HEK293 (cell line): ENCODE measurements at regions not wholly inside any gene's neighbourhood (a gene's known extent, or its start where the extent isn't known, plus 50 kb on each side); places are given as distances from the start of the nearest gene placed in this dataset.
"Not testable (repeated sequence)": the region's sequence is repeated elsewhere in the genome, so short reads cannot be mapped to it uniquely, and the experiment has no call there.

Experiments used
- CTCF ChIA-PET: fragments of 350-600 bp; formaldehyde crosslinking; extraction: SDS; loops from one replicate; lab custom pipeline; 2021; ENCODE audit warnings: antibody characterized with exemption; lab: Yijun Ruan, JAX
- POLR2A ChIA-PET: fragments of 300-600 bp; formaldehyde crosslinking; extraction: SDS; loops from one replicate; lab custom pipeline; 2020; ENCODE audit warnings: antibody characterized with exemption, inconsistent platforms; lab: Yijun Ruan, JAX
- H3K27ac ChIP-seq: fragments of 200-500 bp; sonication (Bioruptor generic); 2 replicates; pipeline ENCODE4 v1.5.1; 2014; ENCODE audit warnings: low read depth, low read length, control low read depth, inconsistent platforms; ENCODE audit errors: extremely low read depth
- H3K36me3 ChIP-seq, 2 experiments: fragments of 200-500 bp in 1 of 2; sonication (Bioruptor generic) in 1 of 2; 1 replicate in 1 of 2; 2 replicates in 1 of 2; pipeline ENCODE4 v1.5.1; 2014 to 2017; ENCODE audit warnings: inconsistent platforms in 2 of 2, low read length in 2 of 2; ENCODE audit not compliant: control insufficient read depth in 2 of 2, insufficient read depth in 1 of 2
- H3K4me1 ChIP-seq: fragments of 200-500 bp; sonication (Bioruptor generic); 2 replicates; pipeline ENCODE4 v1.5.1; 2014; ENCODE audit warnings: mild to moderate bottlenecking, low read length, inconsistent platforms; ENCODE audit not compliant: control insufficient read depth, insufficient read depth
- H3K4me3 ChIP-seq: 2 replicates; pipeline ENCODE4 v1.5.1; 2011; ENCODE audit warnings: low read depth, mild to moderate bottlenecking, control low read depth, low read length, moderate library complexity
- H3K9me3 ChIP-seq: fragments of 200-500 bp; sonication (Bioruptor generic); 2 replicates; pipeline ENCODE4 v1.5.1; 2014; ENCODE audit warnings: low read depth, low read length, inconsistent platforms; ENCODE audit not compliant: control insufficient read depth, insufficient read depth
- HOXA7 ChIP-seq: sonication (generic); formaldehyde crosslinking; IDR thresholded peaks from 2 replicates; pipeline ENCODE4 v1.8.1; 2022; ENCODE audit warnings: missing genetic modification reagents, borderline replicate concordance
- IKZF3 ChIP-seq: fragments of 450-650 bp; IDR thresholded peaks from 2 replicates; pipeline ENCODE4 v1.5.0; 2018; ENCODE audit warnings: missing biosample characterization, mild to moderate bottlenecking, missing genetic modification characterization, moderate library complexity
- ZBTB17 ChIP-seq: fragments of 450-650 bp; formaldehyde crosslinking; IDR thresholded peaks from 2 replicates; pipeline ENCODE4 v1.5.1; 2016; ENCODE audit warnings: missing biosample characterization, missing genetic modification characterization
- ZNF112 ChIP-seq: fragments of 450-650 bp; formaldehyde crosslinking; IDR thresholded peaks from 2 replicates; pipeline ENCODE4 v1.5.0; 2017; ENCODE audit warnings: missing biosample characterization, missing genetic modification characterization
- ZNF138 ChIP-seq: fragments of 450-650 bp; formaldehyde crosslinking; IDR thresholded peaks from 2 replicates; pipeline ENCODE4 v1.5.1; 2016; ENCODE audit warnings: missing biosample characterization, missing genetic modification characterization, borderline replicate concordance
- ZNF184 ChIP-seq: fragments of 450-650 bp; IDR thresholded peaks from 2 replicates; pipeline ENCODE4 v1.5.1; 2018; ENCODE audit warnings: missing biosample characterization, mild to moderate bottlenecking, missing genetic modification characterization
- ZNF214 ChIP-seq: fragments of 450-650 bp; formaldehyde crosslinking; IDR thresholded peaks from 2 replicates; pipeline ENCODE4 v1.5.1; 2017; ENCODE audit warnings: missing biosample characterization, mild to moderate bottlenecking, missing genetic modification characterization, borderline replicate concordance
- ZNF37A ChIP-seq: fragments of 450-650 bp; IDR thresholded peaks from 2 replicates; pipeline ENCODE4 v1.5.1; 2018; ENCODE audit warnings: missing biosample characterization, missing genetic modification characterization
- ZNF571 ChIP-seq: fragments of 450-650 bp; formaldehyde crosslinking; IDR thresholded peaks from 2 replicates; pipeline ENCODE4 v1.5.0; 2017; ENCODE audit warnings: missing biosample characterization, missing genetic modification characterization
- ZNF777 ChIP-seq: fragments of 450-650 bp; formaldehyde crosslinking; IDR thresholded peaks from 2 replicates; pipeline ENCODE4 v1.5.1; 2017; ENCODE audit warnings: missing biosample characterization, missing genetic modification characterization, borderline replicate concordance
- ZSCAN30 ChIP-seq: fragments of 450-650 bp; IDR thresholded peaks from 2 replicates; pipeline ENCODE4 v1.5.1; 2018; ENCODE audit warnings: missing biosample characterization, mild to moderate bottlenecking, missing genetic modification characterization, moderate library complexity
- TF ChIP-seq, protein P1 (sequence below): fragments of 450-650 bp; formaldehyde crosslinking; IDR thresholded peaks from 2 replicates; pipeline ENCODE4 v1.5.1; 2017; ENCODE audit warnings: missing biosample characterization, mild to moderate bottlenecking, missing genetic modification characterization, moderate library complexity
- TF ChIP-seq, protein P2 (sequence below): fragments of 450-650 bp; formaldehyde crosslinking; IDR thresholded peaks from 2 replicates; pipeline ENCODE4 v1.5.1; 2017; ENCODE audit warnings: missing biosample characterization, missing genetic modification characterization
- TF ChIP-seq, protein P3 (sequence below): fragments of 450-650 bp; formaldehyde crosslinking; IDR thresholded peaks from 2 replicates; pipeline ENCODE4 v1.5.1; 2017; ENCODE audit warnings: missing biosample characterization, missing genetic modification characterization

DNA sequence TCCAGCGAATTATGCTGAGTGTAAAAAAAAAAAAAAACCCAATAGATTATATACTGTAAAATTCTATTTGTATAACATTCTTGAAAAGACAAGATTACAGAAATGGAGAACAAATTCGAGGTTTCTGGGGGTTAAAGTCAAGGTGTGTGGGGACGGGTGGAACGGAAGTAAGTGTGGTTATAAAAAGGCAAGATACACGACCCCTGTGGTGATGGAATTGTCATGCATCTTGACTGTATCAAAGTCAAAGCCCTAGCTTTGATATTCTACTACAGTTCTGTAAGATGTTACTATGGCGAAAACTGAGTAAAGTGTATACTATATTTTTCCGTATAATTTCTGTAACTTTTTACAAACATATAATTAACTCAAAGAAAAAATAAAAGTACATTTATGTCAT lies 718.2 kb upstream of the PCDH15 start:
- ChIA-PET POLR2A (no interaction called here), CTCF (interaction anchor here (0.6 kb wide), 1 partner anchor 1438 kb away, joined by 3 read pairs; no protein-coding TSS in a partner anchor)
- TF ChIP-seq ZNF184: no peak
- TF ChIP-seq ZSCAN30: no peak
- TF ChIP-seq, protein P1, sequence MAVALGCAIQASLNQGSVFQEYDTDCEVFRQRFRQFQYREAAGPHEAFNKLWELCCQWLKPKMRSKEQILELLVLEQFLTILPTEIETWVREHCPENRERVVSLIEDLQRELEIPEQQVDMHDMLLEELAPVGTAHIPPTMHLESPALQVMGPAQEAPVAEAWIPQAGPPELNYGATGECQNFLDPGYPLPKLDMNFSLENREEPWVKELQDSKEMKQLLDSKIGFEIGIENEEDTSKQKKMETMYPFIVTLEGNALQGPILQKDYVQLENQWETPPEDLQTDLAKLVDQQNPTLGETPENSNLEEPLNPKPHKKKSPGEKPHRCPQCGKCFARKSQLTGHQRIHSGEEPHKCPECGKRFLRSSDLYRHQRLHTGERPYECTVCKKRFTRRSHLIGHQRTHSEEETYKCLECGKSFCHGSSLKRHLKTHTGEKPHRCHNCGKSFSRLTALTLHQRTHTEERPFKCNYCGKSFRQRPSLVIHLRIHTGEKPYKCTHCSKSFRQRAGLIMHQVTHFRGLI (tag by site-specific recombination): no peak
- no peak for TF ChIP-seq ZNF37A (tag by site-specific recombination)
- no peak for TF ChIP-seq ZNF138
- TF ChIP-seq, protein P2, sequence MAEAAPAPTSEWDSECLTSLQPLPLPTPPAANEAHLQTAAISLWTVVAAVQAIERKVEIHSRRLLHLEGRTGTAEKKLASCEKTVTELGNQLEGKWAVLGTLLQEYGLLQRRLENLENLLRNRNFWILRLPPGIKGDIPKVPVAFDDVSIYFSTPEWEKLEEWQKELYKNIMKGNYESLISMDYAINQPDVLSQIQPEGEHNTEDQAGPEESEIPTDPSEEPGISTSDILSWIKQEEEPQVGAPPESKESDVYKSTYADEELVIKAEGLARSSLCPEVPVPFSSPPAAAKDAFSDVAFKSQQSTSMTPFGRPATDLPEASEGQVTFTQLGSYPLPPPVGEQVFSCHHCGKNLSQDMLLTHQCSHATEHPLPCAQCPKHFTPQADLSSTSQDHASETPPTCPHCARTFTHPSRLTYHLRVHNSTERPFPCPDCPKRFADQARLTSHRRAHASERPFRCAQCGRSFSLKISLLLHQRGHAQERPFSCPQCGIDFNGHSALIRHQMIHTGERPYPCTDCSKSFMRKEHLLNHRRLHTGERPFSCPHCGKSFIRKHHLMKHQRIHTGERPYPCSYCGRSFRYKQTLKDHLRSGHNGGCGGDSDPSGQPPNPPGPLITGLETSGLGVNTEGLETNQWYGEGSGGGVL (tag by site-specific recombination): no peak
- TF ChIP-seq ZNF571 (tag by site-specific recombination): no peak
- no peak for TF ChIP-seq ZNF214 (tag by site-specific recombination)
- Histone ChIP-seq H3K4me3 (no peak overlapping the region), H3K36me3 (no peaks in the 10 kb centered on the region), H3K9me3 (no peaks in the 10 kb centered on the region), H3K4me1 (no peaks in the 10 kb centered on the region), H3K27ac (no peak overlapping the region)

DNA sequence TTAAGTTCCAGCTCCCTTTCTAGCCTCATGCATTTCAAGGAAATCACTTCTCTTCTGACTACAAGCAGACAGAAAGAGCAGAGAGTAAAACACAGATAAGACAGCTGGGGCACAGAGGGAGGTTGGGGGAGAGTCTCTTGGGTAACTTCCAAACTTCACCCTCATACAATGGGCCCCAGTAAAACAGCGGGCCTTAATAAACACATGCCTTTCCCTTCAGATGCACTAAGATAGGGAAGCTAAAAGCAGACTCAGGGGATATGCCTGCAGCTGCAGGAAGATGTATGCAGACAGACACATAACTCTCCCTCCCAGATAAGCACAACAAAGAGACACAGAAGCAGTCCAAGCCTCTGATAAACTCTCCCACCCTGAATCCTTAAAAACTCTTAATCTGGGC lies 717.4 kb upstream of the PCDH15 start:
- H3K4me3 ChIP-seq, POLR2A ChIA-PET, H3K36me3 ChIP-seq, CTCF ChIA-PET, H3K4me1 ChIP-seq, H3K27ac ChIP-seq, H3K9me3 ChIP-seq: not testable (repeated sequence)

DNA sequence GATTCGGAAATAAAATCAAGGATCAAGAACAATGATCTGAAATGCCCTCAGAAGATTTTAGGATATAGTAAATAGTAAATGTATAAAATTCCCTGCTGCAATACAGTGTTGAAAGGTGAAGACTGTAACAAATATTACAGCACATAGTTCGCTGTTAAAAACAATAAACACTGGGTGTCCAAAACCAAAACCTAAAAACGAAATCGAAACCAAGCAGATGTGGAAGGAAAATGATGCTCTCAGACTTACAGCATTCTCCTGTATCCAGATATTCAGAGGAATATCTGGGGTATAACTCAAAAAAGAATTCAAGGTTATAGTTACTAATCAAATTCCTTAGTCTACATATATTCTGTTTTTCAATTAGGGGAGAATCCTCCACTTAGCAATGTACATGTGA lies 708.1 kb upstream of the PCDH15 start:
- Histone ChIP-seq H3K4me3 (no peak overlapping the region), H3K9me3 (no peaks in the 10 kb centered on the region), H3K27ac (no peak overlapping the region), H3K36me3 (no peaks in the 10 kb centered on the region), H3K4me1 (no peaks in the 10 kb centered on the region)
- TF ChIP-seq ZNF112 (tag by site-specific recombination) (no peak), IKZF3 (tag by site-specific recombination) (no peak), ZNF777 (tag by site-specific recombination) (no peak), HOXA7 (CRISPR knock-in tag) (no peak), ZBTB17 (tag by site-specific recombination) (peak; percentile 43)
- TF ChIP-seq, protein P3, sequence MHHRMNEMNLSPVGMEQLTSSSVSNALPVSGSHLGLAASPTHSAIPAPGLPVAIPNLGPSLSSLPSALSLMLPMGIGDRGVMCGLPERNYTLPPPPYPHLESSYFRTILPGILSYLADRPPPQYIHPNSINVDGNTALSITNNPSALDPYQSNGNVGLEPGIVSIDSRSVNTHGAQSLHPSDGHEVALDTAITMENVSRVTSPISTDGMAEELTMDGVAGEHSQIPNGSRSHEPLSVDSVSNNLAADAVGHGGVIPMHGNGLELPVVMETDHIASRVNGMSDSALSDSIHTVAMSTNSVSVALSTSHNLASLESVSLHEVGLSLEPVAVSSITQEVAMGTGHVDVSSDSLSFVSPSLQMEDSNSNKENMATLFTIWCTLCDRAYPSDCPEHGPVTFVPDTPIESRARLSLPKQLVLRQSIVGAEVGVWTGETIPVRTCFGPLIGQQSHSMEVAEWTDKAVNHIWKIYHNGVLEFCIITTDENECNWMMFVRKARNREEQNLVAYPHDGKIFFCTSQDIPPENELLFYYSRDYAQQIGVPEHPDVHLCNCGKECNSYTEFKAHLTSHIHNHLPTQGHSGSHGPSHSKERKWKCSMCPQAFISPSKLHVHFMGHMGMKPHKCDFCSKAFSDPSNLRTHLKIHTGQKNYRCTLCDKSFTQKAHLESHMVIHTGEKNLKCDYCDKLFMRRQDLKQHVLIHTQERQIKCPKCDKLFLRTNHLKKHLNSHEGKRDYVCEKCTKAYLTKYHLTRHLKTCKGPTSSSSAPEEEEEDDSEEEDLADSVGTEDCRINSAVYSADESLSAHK (tag by site-specific recombination): no peak
- TF ChIP-seq, protein P2 (tag by site-specific recombination): no peak
- ChIA-PET CTCF (no interaction called here), POLR2A (no interaction called here)
